PC-9 (cell line): ENCODE measurements at regions not wholly inside any gene's neighbourhood (a gene's known extent, or its start where the extent isn't known, plus 50 kb on each side); places are given as distances from the start of the nearest gene placed in this dataset.

Experiments
- BruUV-seq: library from RNA; stranded (reverse); fragments of 400-500 nt; replicated peaks from 2 replicates; lab custom pipeline; 2021; lab: Mats Ljungman, UMichigan
- CTCF ChIA-PET: fragments of 300-600 bp; sonication (Branson Sonifier 250); formaldehyde crosslinking; loops from one replicate; lab custom pipeline; 2022; ENCODE audit warnings: antibody characterized with exemption; lab: Charles Lee
- POLR2A ChIA-PET: fragments of 300-600 bp; sonication (Branson Sonifier 250); formaldehyde crosslinking; loops from one replicate; lab custom pipeline; 2022; ENCODE audit warnings: antibody characterized with exemption; ENCODE audit not compliant: unreplicated experiment; lab: Charles Lee
- DNase-seq, 2 experiments: peaks; one replicate each; pipeline versions ENCODE4 v3.0.0 to v3.0.0-alpha.2; 2015 to 2022; ENCODE audit warnings: mixed read lengths in 1 of 2
- H2AFZ ChIP-seq: fragments of 200-600 bp; sonication (generic); 2 replicates; pipeline ENCODE4 v1.8.1; 2017; ENCODE audit warnings: antibody characterized with exemption
- H3F3A ChIP-seq: fragments of 200-600 bp; sonication (generic); 2 replicates; pipeline ENCODE4 v1.8.1; 2017; ENCODE audit warnings: antibody characterized with exemption, mild to moderate bottlenecking, low read depth; ENCODE audit not compliant: insufficient read depth
- H3K27ac ChIP-seq: fragments of 200-600 bp; sonication (generic); 2 replicates; pipeline ENCODE4 v1.6.1; 2016; ENCODE audit warnings: mixed run types
- H3K27me3 ChIP-seq: fragments of 200-600 bp; sonication (generic); 2 replicates; pipeline ENCODE4 v1.6.1; 2016; ENCODE audit warnings: low read depth, mixed run types; ENCODE audit not compliant: insufficient read depth
- H3K36me3 ChIP-seq: fragments of 200-600 bp; sonication (generic); 2 replicates; pipeline ENCODE4 v1.6.1; 2016; ENCODE audit warnings: low read depth, mixed run types
- H3K4me1 ChIP-seq: fragments of 200-600 bp; sonication (generic); replicated peaks from 2 replicates; pipeline ENCODE4 v1.6.1; 2016; ENCODE audit warnings: mixed run types; ENCODE audit not compliant: insufficient read depth
- H3K4me2 ChIP-seq: fragments of 200-600 bp; sonication (generic); 2 replicates; pipeline ENCODE4 v1.6.1; 2017; ENCODE audit warnings: mixed run types
- H3K4me3 ChIP-seq: fragments of 200-600 bp; sonication (generic); 2 replicates; pipeline ENCODE4 v1.6.1; 2016; ENCODE audit warnings: mixed run types
- H3K79me2 ChIP-seq: fragments of 200-600 bp; sonication (generic); 2 replicates; pipeline ENCODE4 v1.6.1; 2017; ENCODE audit warnings: low read depth, mixed run types
- H3K9me2 ChIP-seq: fragments of 200-600 bp; sonication (generic); 2 replicates; pipeline ENCODE4 v1.8.1; 2017; ENCODE audit warnings: mild to moderate bottlenecking; ENCODE audit not compliant: insufficient read depth
- H3K9me3 ChIP-seq: fragments of 200-600 bp; sonication (generic); 2 replicates; pipeline ENCODE4 v1.8.1; 2016; ENCODE audit warnings: low read depth; ENCODE audit not compliant: insufficient read depth
- H4K20me1 ChIP-seq: fragments of 200-600 bp; sonication (generic); 2 replicates; pipeline ENCODE4 v1.8.1; 2017; ENCODE audit not compliant: insufficient read depth
- EZH2 ChIP-seq: fragments of 200-600 bp; sonication (generic); IDR thresholded peaks from 2 replicates; pipeline ENCODE4 v1.8.0; 2017; ENCODE audit warnings: antibody characterized with exemption, low read depth
- intact Hi-C: fragments of 100-400 bp; cut with micrococcal nuclease; formaldehyde crosslinking; loops from one replicate; pipeline ENCODE4 v1.10.0; 2022; ENCODE audit not compliant: unreplicated experiment
- TF ChIP-seq, protein P1 (sequence below): fragments of 200-600 bp; sonication (generic); conservative IDR thresholded peaks from 2 replicates; pipeline ENCODE4 v1.6.1; 2017; ENCODE audit warnings: mixed run types, antibody characterized with exemption, mild to moderate bottlenecking, moderate library complexity

- no TSS peak for BruUV-seq
- H3K4me2 ChIP-seq: no peak overlapping the region
- no peaks in the 10 kb centered on the region for H3F3A ChIP-seq
- no peaks in the 10 kb centered on the region for H3K9me3 ChIP-seq
- H3K4me1 ChIP-seq: no peaks in the 10 kb centered on the region
- no peaks in the 10 kb centered on the region for H3K9me2 ChIP-seq
- H3K4me3 ChIP-seq: no peak overlapping the region
- ChIA-PET POLR2A (no interaction called here), CTCF (no interaction called here)
- intact Hi-C loops: no loop called here
- H3K27me3 ChIP-seq: no peaks in the 10 kb centered on the region
- no peaks in the 10 kb centered on the region for H4K20me1 ChIP-seq
- no peaks in the 10 kb centered on the region for H3K36me3 ChIP-seq
- no peak overlapping the region for H2AFZ ChIP-seq
- DNase-seq: no peak
- no peak overlapping the region for H3K27ac ChIP-seq
- no peaks in the 10 kb centered on the region for H3K79me2 ChIP-seq
- TF ChIP-seq EZH2: no peak
- TF ChIP-seq, protein P1, sequence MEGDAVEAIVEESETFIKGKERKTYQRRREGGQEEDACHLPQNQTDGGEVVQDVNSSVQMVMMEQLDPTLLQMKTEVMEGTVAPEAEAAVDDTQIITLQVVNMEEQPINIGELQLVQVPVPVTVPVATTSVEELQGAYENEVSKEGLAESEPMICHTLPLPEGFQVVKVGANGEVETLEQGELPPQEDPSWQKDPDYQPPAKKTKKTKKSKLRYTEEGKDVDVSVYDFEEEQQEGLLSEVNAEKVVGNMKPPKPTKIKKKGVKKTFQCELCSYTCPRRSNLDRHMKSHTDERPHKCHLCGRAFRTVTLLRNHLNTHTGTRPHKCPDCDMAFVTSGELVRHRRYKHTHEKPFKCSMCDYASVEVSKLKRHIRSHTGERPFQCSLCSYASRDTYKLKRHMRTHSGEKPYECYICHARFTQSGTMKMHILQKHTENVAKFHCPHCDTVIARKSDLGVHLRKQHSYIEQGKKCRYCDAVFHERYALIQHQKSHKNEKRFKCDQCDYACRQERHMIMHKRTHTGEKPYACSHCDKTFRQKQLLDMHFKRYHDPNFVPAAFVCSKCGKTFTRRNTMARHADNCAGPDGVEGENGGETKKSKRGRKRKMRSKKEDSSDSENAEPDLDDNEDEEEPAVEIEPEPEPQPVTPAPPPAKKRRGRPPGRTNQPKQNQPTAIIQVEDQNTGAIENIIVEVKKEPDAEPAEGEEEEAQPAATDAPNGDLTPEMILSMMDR: no peak
Observed at GRCh38 chr21:19608101-19608621, 1204.6 kb upstream of the TMPRSS15 start.

DNA sequence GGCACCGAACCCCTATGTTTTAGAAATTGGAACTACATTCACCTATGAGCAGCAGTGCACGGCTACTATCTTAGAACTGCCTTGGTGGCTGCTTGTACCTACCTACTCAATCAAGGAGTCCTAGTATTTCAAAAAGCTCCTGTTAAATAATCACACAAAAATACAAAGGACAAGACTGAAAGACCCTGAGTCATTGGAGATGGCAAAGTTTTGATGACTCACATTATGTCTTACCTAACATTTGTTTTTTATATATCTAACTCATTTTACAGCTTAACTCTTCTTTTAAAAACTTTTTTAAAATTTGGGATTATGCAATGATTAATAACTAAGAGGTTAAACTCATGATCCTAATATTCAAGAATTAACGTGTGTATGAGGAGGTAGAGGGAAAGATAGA is 1206.0 kb upstream of the TMPRSS15 start:
- H3K9me3 ChIP-seq: no peaks in the 10 kb centered on the region
- intact Hi-C loops: no loop called here
- H3K9me2 ChIP-seq: no peaks in the 10 kb centered on the region
- POLR2A ChIA-PET: no interaction called here
- no peak overlapping the region for H3K4me3 ChIP-seq
- no peaks in the 10 kb centered on the region for H3K36me3 ChIP-seq
- no peak overlapping the region for H3K27ac ChIP-seq
- no peaks in the 10 kb centered on the region for H3K4me1 ChIP-seq
- H3K4me2 ChIP-seq: no peak overlapping the region
- CTCF ChIA-PET: no interaction called here
- TF ChIP-seq EZH2: no peak
- TF ChIP-seq, protein P1: no peak
- no peaks in the 10 kb centered on the region for H3K79me2 ChIP-seq
- H4K20me1 ChIP-seq: no peaks in the 10 kb centered on the region
- H3F3A ChIP-seq: no peaks in the 10 kb centered on the region
- BruUV-seq: no TSS peak
- DNase-seq: no peak
- no peak overlapping the region for H2AFZ ChIP-seq
- no peaks in the 10 kb centered on the region for H3K27me3 ChIP-seq

DNA sequence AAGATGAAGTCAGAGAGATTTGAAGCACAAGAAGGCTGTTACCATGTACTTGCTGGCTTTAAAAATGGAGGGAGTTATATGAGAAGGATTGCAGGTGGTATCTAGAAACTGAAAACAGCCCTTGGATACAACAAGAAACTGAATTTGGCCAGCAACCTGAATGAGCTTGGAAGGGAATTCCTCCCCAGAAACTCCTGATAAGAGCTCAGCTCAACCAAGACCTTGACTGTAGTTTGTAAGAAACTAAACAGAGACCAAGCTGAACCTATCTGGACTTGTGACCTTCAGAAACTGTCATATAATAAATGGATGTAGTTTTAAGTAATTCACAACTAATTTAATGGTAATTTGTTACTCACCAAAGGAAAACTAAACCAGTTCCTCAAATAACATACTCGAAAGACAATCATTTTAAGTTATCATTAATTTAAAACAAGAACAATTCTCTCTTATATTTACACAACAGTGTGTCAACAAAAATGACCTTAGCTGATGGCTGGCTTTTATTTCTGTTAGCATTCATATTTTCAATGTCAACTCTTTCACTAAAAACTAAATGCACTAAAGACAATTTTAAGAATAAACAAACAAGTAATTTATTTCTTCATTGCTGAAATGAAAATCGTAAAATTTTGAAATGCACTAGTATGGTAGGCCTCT is 1218.4 kb upstream of the TMPRSS15 start:
- Histone ChIP-seq H3K36me3 (no peaks in the 10 kb centered on the region), H3K4me2 (no peak overlapping the region), H3K79me2 (no peaks in the 10 kb centered on the region), H3K9me3 (no peaks in the 10 kb centered on the region), H3K27me3 (no peaks in the 10 kb centered on the region), H4K20me1 (no peaks in the 10 kb centered on the region), H2AFZ (no peak overlapping the region), H3K4me3 (no peak overlapping the region), H3F3A (no peaks in the 10 kb centered on the region), H3K4me1 (no peaks in the 10 kb centered on the region), H3K9me2 (no peaks in the 10 kb centered on the region), H3K27ac (no peak overlapping the region)
- TF ChIP-seq EZH2: no peak
- TF ChIP-seq, protein P1: no peak
- intact Hi-C loops: no loop called here
- POLR2A ChIA-PET: no interaction called here
- CTCF ChIA-PET: no interaction called here
- no peak for DNase-seq
- BruUV-seq: no TSS peak
